RWPE2 (cell line): ENCODE measurements at regions not wholly inside any gene's neighbourhood (a gene's known extent, or its start where the extent isn't known, plus 50 kb on each side); places are given as distances from the start of the nearest gene placed in this dataset.

Experiments
- ATAC-seq: fragments of 200-7000 bp; cut with Tn5 transposase; 3 replicates; pipeline ENCODE4 v1.9.1; 2021; ENCODE audit warnings: low read depth
- DNase-seq: peaks from one replicate; pipeline ENCODE4 v3.0.0-alpha.2; 2020; ENCODE audit warnings: low spot score
- H3K27ac ChIP-seq: fragments of 450-650 bp; 2 replicates; pipeline ENCODE4 v1.5.1; 2017; ENCODE audit warnings: mild to moderate bottlenecking; ENCODE audit not compliant: poor library complexity, severe bottlenecking
- H3K27me3 ChIP-seq: fragments of 250-450 bp; sonication (Bioruptor Pico); 2 replicates; pipeline ENCODE4 v1.5.1; 2021; ENCODE audit warnings: mild to moderate bottlenecking, moderate library complexity; ENCODE audit not compliant: insufficient read depth, poor library complexity, severe bottlenecking
- H3K36me3 ChIP-seq: fragments of 250-450 bp; sonication (Bioruptor Pico); 2 replicates; pipeline ENCODE4 v1.5.1; 2020; ENCODE audit warnings: low read depth, mild to moderate bottlenecking, moderate library complexity
- H3K4me1 ChIP-seq: fragments of 250-450 bp; sonication (Bioruptor Pico); 2 replicates; pipeline ENCODE4 v1.5.1; 2021; ENCODE audit warnings: mild to moderate bottlenecking, moderate library complexity; ENCODE audit not compliant: insufficient read depth, poor library complexity, severe bottlenecking
- H3K4me3 ChIP-seq: fragments of 250-450 bp; sonication (Bioruptor Pico); 2 replicates; pipeline ENCODE4 v1.5.1; 2021; ENCODE audit warnings: mild to moderate bottlenecking, moderate library complexity; ENCODE audit not compliant: severe bottlenecking
- H3K9me3 ChIP-seq: fragments of 250-450 bp; sonication (Bioruptor Pico); 2 replicates; pipeline ENCODE4 v1.5.1; 2021; ENCODE audit warnings: mild to moderate bottlenecking, moderate library complexity; ENCODE audit not compliant: severe bottlenecking
- TF ChIP-seq, protein P1 (sequence below): fragments of 450-650 bp; IDR thresholded peaks from one replicate; pipeline ENCODE4 v1.5.1; 2017; ENCODE audit warnings: mild to moderate bottlenecking, moderate library complexity; ENCODE audit not compliant: poor library complexity, severe bottlenecking

DNA sequence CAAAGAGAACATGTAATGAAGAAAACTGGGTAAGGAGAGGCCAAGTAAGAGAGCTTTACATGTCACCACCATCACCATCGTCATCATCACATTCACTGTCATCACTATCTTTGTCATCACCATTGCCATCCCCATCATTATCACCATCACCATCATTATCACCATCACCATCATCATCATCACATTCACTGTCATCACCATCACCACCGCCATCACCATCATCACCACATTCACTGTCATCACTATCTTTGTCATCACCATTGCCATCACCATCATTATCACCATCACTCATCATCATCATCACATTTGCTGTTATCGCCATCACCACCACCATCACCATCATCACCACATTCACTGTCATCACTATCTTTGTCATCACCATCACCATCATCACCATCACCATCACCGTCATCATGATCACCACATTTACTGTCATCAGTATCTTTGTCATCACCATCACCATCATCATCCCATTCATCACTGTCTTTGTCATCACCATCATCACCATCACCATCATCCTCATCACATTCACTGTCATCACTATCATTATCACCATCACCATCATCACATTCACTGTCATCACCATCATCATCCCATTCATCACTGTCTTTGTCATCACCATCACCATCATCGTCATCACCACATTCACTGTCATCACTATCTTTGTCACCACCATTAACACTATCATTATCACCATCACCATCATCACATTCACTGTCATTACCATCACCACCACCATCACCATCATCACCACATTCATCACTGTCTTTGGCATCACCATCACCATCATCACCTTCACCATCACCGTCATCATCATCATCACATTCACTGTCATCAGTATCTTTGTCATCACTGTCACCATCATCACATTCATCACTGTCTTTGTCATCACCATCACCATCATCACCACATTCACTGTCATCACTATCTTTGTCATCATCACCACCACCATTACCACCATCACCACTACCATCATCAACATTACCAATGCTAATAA, 172.3 kb downstream of the ERMARD start:
- ATAC-seq, result no peak
- Histone ChIP-seq H3K9me3 (no peaks in the 10 kb centered on the region), H3K4me1 (no peaks in the 10 kb centered on the region), H3K27ac (no peak overlapping the region), H3K36me3 (no peaks in the 10 kb centered on the region), H3K27me3 (no peaks in the 10 kb centered on the region), H3K4me3 (no peak overlapping the region)
- TF ChIP-seq, protein P1, sequence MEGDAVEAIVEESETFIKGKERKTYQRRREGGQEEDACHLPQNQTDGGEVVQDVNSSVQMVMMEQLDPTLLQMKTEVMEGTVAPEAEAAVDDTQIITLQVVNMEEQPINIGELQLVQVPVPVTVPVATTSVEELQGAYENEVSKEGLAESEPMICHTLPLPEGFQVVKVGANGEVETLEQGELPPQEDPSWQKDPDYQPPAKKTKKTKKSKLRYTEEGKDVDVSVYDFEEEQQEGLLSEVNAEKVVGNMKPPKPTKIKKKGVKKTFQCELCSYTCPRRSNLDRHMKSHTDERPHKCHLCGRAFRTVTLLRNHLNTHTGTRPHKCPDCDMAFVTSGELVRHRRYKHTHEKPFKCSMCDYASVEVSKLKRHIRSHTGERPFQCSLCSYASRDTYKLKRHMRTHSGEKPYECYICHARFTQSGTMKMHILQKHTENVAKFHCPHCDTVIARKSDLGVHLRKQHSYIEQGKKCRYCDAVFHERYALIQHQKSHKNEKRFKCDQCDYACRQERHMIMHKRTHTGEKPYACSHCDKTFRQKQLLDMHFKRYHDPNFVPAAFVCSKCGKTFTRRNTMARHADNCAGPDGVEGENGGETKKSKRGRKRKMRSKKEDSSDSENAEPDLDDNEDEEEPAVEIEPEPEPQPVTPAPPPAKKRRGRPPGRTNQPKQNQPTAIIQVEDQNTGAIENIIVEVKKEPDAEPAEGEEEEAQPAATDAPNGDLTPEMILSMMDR, result no peak
- no peak for DNase-seq

DNA sequence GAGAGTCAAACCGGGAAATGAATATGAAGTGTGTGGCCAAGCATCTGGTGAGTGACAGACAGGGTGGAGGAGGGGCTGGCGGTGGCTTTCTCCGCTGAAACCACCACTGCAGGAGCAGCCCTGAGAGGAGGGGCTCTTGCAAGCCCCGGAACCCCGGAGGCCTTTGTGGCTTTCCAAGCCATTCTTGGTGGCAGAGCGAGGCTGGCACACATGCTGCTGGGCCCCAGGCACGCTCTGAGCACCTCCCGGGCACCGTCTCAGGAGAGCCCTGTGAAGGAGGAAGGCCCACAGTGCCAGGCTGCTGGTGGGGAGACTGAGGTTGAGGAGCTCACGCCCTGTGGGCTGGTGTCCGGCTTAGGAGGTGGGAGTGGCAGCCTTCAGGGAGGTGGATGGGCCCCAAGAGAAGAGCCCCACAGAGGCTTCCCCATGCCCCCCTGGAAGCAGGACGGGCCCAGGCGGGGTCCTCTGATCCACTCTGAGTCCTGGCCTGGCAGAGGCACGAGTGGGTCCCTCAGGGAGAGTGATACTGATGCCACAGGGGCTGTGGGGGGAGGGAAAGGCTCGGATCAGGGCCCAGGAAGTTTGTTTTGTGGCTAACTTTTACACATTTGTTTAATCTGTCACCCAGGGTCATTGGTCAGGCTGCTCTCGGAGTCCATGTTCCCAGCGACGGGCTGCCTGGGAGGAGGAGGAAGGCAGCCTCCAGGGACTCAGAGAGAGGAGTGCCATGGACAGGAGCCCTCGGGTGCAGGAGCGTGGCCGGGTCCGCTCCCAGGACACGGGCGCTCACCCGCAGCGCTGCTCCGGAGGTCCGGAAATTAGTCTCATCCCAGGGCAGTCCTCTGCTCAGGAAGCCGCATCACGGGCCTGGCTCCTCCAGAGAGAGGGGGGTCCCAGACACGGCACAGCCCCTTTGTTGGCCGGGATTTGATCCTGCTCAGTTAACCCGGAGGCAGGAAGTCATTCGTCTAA, 170.7 kb downstream of the ERMARD start:
- H3K27me3 ChIP-seq, result no peaks in the 10 kb centered on the region
- TF ChIP-seq, protein P1, result no peak
- H3K36me3 ChIP-seq, result no peaks in the 10 kb centered on the region
- H3K9me3 ChIP-seq, result no peaks in the 10 kb centered on the region
- ATAC-seq (no peak), DNase-seq (no peak)
- H3K4me1 ChIP-seq, result no peaks in the 10 kb centered on the region
- H3K4me3 ChIP-seq, result no peak overlapping the region
- H3K27ac ChIP-seq, result no peak overlapping the region

DNA sequence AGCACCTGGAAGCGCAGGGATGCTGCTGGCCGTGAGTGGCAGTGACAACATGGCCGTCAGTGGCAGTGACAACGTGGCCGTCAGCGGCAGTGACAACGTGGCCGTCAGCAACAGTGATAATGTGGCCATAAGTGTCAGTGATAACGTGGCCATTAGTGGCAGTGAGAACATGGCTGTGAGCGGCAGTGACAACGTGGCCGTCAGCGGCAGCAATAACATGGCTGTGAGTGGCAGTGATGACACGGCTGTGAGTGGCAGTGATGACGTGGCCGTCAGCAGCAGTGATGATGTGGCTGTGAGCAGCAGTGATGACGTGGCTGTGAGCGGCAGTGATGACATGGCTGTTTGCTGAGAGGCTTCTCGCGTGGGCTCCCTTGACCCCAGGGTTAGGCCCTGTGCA, 169.8 kb downstream of the ERMARD start:
- no peaks in the 10 kb centered on the region for H3K9me3 ChIP-seq
- DNase-seq (no peak), ATAC-seq (no peak)
- TF ChIP-seq, protein P1, result no peak
- no peak overlapping the region for H3K27ac ChIP-seq
- H3K27me3 ChIP-seq, result no peaks in the 10 kb centered on the region
- no peaks in the 10 kb centered on the region for H3K4me1 ChIP-seq
- no peak overlapping the region for H3K4me3 ChIP-seq
- H3K36me3 ChIP-seq, result no peaks in the 10 kb centered on the region

DNA sequence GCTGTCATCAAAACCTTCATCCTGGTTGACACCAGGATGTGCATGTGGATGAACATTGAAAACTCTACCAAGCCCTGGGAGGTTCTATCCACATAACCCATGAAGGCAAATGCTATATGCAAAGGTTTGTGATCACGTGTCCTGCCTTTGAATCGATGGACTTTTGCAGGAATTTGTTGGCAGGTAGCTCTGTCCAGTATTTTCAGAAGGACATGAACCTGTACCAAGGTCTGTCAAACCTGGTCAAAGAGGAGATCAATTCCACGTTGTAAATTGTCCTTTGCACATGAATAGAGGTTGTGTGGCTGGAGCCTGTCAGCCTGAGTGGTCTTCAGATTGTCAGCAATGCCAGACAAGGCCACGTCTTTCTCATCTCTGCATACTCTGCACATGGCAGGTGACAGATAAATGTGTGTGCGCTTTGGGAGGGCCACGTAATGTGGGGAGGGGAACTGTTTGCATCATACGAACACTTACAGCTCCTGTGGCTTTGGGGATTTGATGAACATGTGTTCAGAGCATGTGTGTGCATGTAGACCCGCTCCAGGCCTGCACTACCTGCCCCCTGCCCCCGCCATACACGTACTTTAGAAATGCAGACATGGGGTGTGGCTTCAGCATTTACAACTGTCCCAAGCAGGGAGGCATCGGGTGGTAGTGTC, 169.1 kb downstream of the ERMARD start:
- Histone ChIP-seq H3K27me3 (no peaks in the 10 kb centered on the region), H3K9me3 (no peaks in the 10 kb centered on the region), H3K4me1 (no peaks in the 10 kb centered on the region), H3K36me3 (no peaks in the 10 kb centered on the region), H3K4me3 (no peak overlapping the region), H3K27ac (no peak overlapping the region)
- TF ChIP-seq, protein P1, result no peak
- ATAC-seq (no peak), DNase-seq (no peak)
